K562 (cell line): ENCODE measurements at regions not wholly inside any gene's neighbourhood (a gene's known extent, or its start where the extent isn't known, plus 50 kb on each side); places are given as distances from the start of the nearest gene placed in this dataset.

Experiments used
- ATAC-seq: fragments of 200-7000 bp; cut with Tn5 transposase; 3 replicates; pipeline ENCODE4 v1.9.1; 2020; ENCODE audit warnings: moderate library complexity
- BruUV-seq: library from RNA; stranded (reverse); fragments of 400-500 nt; replicated peaks from 2 replicates; lab custom pipeline; 2021; lab: Mats Ljungman, UMichigan
- CTCF ChIA-PET: fragments of 300-600 bp; formaldehyde crosslinking; extraction: SDS; loops from one replicate; lab custom pipeline; 2021; ENCODE audit warnings: low intra/inter-chr PET ratio; lab: Yijun Ruan, JAX
- POLR2A ChIA-PET: fragments of 300-600, 350-650 bp; sonication (Branson Sonifier 250); formaldehyde crosslinking; extraction: SDS; loops from one replicate; lab custom pipeline; 2021; ENCODE audit warnings: antibody characterized with exemption, inconsistent platforms; lab: Yijun Ruan, JAX
- DNase-seq, 4 experiments: peaks; one replicate each; pipeline versions ENCODE4 v3.0.0 to v3.0.0-alpha.2; 2011 to 2018; ENCODE audit warnings: low spot score in 3 of 4, mixed read lengths in 3 of 4; ENCODE audit errors: extremely low read depth in 1 of 4
- FAIRE-seq: peaks from 2 replicates; lab custom pipeline; 2011; peaks lifted over from hg19 to GRCh38; lab: Jason Lieb, UNC
- H2AFZ ChIP-seq: 2 replicates; pipeline ENCODE4 v1.6.0; 2011; ENCODE audit warnings: low read depth, low read length, control low read depth, inconsistent platforms
- H3K27ac ChIP-seq: fragments of 200-600 bp; 3 replicates; pipeline ENCODE4 v1.8.0; 2011; ENCODE audit warnings: low read depth, mild to moderate bottlenecking, control low read depth, inconsistent platforms, low read length, moderate library complexity, mixed read lengths; ENCODE audit errors: extremely low read depth
- H3K27me3 ChIP-seq, 2 experiments: fragments of 300-600 bp in 1 of 2; 2 replicates in 1 of 2; 3 replicates in 1 of 2; pipeline versions ENCODE4 v1.6.0 to v1.8.0; 2011; ENCODE audit warnings: inconsistent platforms in 2 of 2, low read length in 2 of 2, mild to moderate bottlenecking in 1 of 2, mixed read lengths in 1 of 2, moderate library complexity in 1 of 2; ENCODE audit not compliant: control insufficient read depth in 2 of 2, insufficient read depth in 2 of 2
- H3K36me3 ChIP-seq: fragments of 300-600 bp; 3 replicates; pipeline ENCODE4 v1.8.0; 2011; ENCODE audit warnings: mild to moderate bottlenecking, low read length, inconsistent platforms; ENCODE audit not compliant: control insufficient read depth, insufficient read depth
- H3K4me1 ChIP-seq, 2 experiments: fragments of 200-600 bp in 1 of 2; replicated peaks in 1 of 2; 2 replicates in 1 of 2; 3 replicates in 1 of 2; pipeline versions ENCODE4 v1.5.1 to v1.8.0; 2011; ENCODE audit warnings: inconsistent platforms in 2 of 2, low read length in 2 of 2, mild to moderate bottlenecking in 1 of 2, mixed read lengths in 1 of 2, moderate library complexity in 1 of 2; ENCODE audit not compliant: control insufficient read depth in 2 of 2, insufficient read depth in 2 of 2
- H3K4me2 ChIP-seq: 2 replicates; pipeline ENCODE4 v1.6.1; 2011; ENCODE audit warnings: low read length, control low read depth, inconsistent platforms, mixed read lengths; ENCODE audit not compliant: insufficient read depth
- H3K4me3 ChIP-seq: fragments of 200-600 bp; sonication (generic), shearing (Covaris generic); 2 replicates; pipeline ENCODE4 v1.5.1; 2016; ENCODE audit warnings: control low read depth, inconsistent platforms
- H3K79me2 ChIP-seq: fragments of 200-600 bp; 3 replicates; pipeline ENCODE4 v1.8.0; 2011; ENCODE audit warnings: low read length, inconsistent platforms; ENCODE audit not compliant: control insufficient read depth, insufficient read depth
- H3K9ac ChIP-seq, 2 experiments: 2 replicates each; pipeline versions ENCODE4 v1.6.0 to v1.6.1; 2011; ENCODE audit warnings: low read depth in 2 of 2, low read length in 2 of 2, control low read depth in 1 of 2, inconsistent platforms in 1 of 2, mild to moderate bottlenecking in 1 of 2, mixed read lengths in 1 of 2; ENCODE audit not compliant: insufficient read depth in 1 of 2
- H3K9me1 ChIP-seq: one replicate; pipeline ENCODE4 v1.6.0; 2011; ENCODE audit warnings: inconsistent platforms, mild to moderate bottlenecking, low read length, moderate library complexity; ENCODE audit not compliant: control insufficient read depth, insufficient read depth
- H3K9me3 ChIP-seq: replicated peaks from 2 replicates; pipeline ENCODE4 v1.5.1; 2011; ENCODE audit warnings: low read depth, low read length, inconsistent platforms; ENCODE audit not compliant: control insufficient read depth, insufficient read depth
- H4K20me1 ChIP-seq: replicated peaks from 2 replicates; pipeline ENCODE4 v1.6.1; 2011; ENCODE audit warnings: low read length, inconsistent platforms, mixed read lengths; ENCODE audit not compliant: control insufficient read depth, insufficient read depth
- ARID2 ChIP-seq: fragments of 450-650 bp; IDR thresholded peaks from 2 replicates; pipeline ENCODE4 v1.6.1; 2017; ENCODE audit warnings: antibody characterized with exemption, mild to moderate bottlenecking
- CHCHD3 ChIP-seq: fragments of 250-450 bp; sonication (Bioruptor Pico); IDR thresholded peaks from 2 replicates; pipeline ENCODE4 v2.1.2; 2022; ENCODE audit warnings: mild to moderate bottlenecking
- HMG20A ChIP-seq: fragments of 450-650 bp; formaldehyde crosslinking; conservative IDR thresholded peaks from 2 replicates; pipeline ENCODE4 v1.4.0; 2020; ENCODE audit warnings: mild to moderate bottlenecking, mixed read lengths
- ILF3 ChIP-seq: fragments of 450-650 bp; IDR thresholded peaks from 2 replicates; pipeline ENCODE4 v1.6.1; 2018; ENCODE audit warnings: antibody characterized with exemption, mild to moderate bottlenecking, moderate library complexity, borderline replicate concordance
- MITF ChIP-seq: IDR thresholded peaks from 2 replicates; pipeline ENCODE4 v1.6.1; 2014; ENCODE audit warnings: antibody characterized with exemption
- NR4A1 ChIP-seq, 2 experiments: fragments of 250-450 bp in 1 of 2; fragments of 450-650 bp in 1 of 2; sonication (Bioruptor Pico) in 1 of 2; IDR thresholded peaks; 2 replicates each; pipeline versions ENCODE4 v1.4.0 to v1.6.1; 2016 to 2020; ENCODE audit warnings: mild to moderate bottlenecking in 2 of 2, missing compliant biosample characterization in 1 of 2, missing genetic modification characterization in 1 of 2, moderate library complexity in 1 of 2
- PBX2 ChIP-seq, 2 experiments: IDR thresholded peaks in 1 of 2; conservative IDR thresholded peaks in 1 of 2; 2 replicates each; pipeline ENCODE4 v1.6.1; 2016; ENCODE audit warnings: low read depth in 2 of 2, mild to moderate bottlenecking in 1 of 2, missing compliant biosample characterization in 1 of 2, missing genetic modification characterization in 1 of 2, moderate library complexity in 1 of 2
- RBBP5 ChIP-seq: fragments of 200-600 bp; sonication (generic); IDR thresholded peaks from 2 replicates; pipeline ENCODE4 v1.6.1; 2012; ENCODE audit warnings: borderline replicate concordance, mild to moderate bottlenecking, low read length, control low read depth, inconsistent platforms; ENCODE audit not compliant: insufficient read depth, poor library complexity, severe bottlenecking
- ZBTB2 ChIP-seq: fragments of 450-650 bp; IDR thresholded peaks from 2 replicates; pipeline ENCODE4 v1.6.1; 2016; ENCODE audit warnings: antibody characterized with exemption
- ZNF280B ChIP-seq: fragments of 250-450 bp; sonication (Bioruptor Pico); IDR thresholded peaks from 2 replicates; pipeline ENCODE4 v1.5.1; 2021; ENCODE audit warnings: mild to moderate bottlenecking
- ZNF766 ChIP-seq: fragments of 200-800 bp; sonication (Bioruptor generic); conservative IDR thresholded peaks from 2 replicates; pipeline ENCODE4 v1.6.1; 2016; ENCODE audit warnings: missing genetic modification characterization, missing compliant biosample characterization
- whole genome bisulfite sequencing: fragments of 100-300 bp; shearing (Covaris generic); methylation state at CpG from one replicate; pipeline ENCODE4 v1.1.6; 2016; ENCODE audit warnings: low coverage, mixed read lengths; ENCODE audit not compliant: insufficient coverage; ENCODE audit errors: missing lambda C conversion rate; 5-methylcytosine and 5-hydroxymethylcytosine counted together
- in situ Hi-C: fragments of 300-500 bp; cut with MboI; formaldehyde crosslinking; loops from 4 replicates; pipeline ENCODE4 v1.15.0; 2018; ENCODE audit warnings: inconsistent platforms, mixed read lengths
- intact Hi-C: fragments of 100-400 bp; cut with micrococcal nuclease; formaldehyde crosslinking; loops from 2 replicates; pipeline ENCODE4 v1.14.2; 2022

- TF ChIP-seq PBX2 (CRISPR knock-in tag; IDR thresholded peaks at IDR 0.05; ENCODE audit: low read depth) (no peak), PBX2 (tag; conservative IDR thresholded peaks at IDR 0.05; ENCODE audit: low read depth) (no peak), HMG20A (CRISPR knock-in tag) (no peak), MITF (no peak)
Measured at GRCh38 chr7:121501566-121501965, 105.5 kb upstream of the FAM3C start (continued).

GRCh38 chr7:121500360-121501058 is 104.4 kb upstream of the FAM3C start:
- no peaks in the 10 kb centered on the region for H3K79me2 ChIP-seq
- intact Hi-C loops, result no loop called here
- TF ChIP-seq ZNF766 (CRISPR knock-in tag) (no peak), ZNF280B (no peak), ARID2 (no peak), ZBTB2 (no peak), CHCHD3 (no peak), NR4A1 (CRISPR knock-in tag; IDR thresholded peaks at IDR 0.05) (no peak), NR4A1 (tag; IDR thresholded peaks at IDR 0.05) (no peak), ILF3 (no peak), RBBP5 (no peak)

More at GRCh38 chr7:121500360-121501058, 104.4 kb upstream of the FAM3C start:
- Histone ChIP-seq H3K4me2 (no peak overlapping the region), H3K4me1 (no peaks in the 10 kb centered on the region), H4K20me1 (no peaks in the 10 kb centered on the region), H3K36me3 (no peaks in the 10 kb centered on the region), H2AFZ (no peak overlapping the region), H3K4me3 (no peak overlapping the region), H3K27ac (no peak overlapping the region), H3K9ac (no peak overlapping the region), H3K9me3 (no peaks in the 10 kb centered on the region), H3K27me3 (no peaks in the 10 kb centered on the region), H3K9me1 (no peaks in the 10 kb centered on the region)
- POLR2A ChIA-PET, result no interaction called here
- 2% methylated on average over 2 of the region's 2 CpGs for WGBS
- CTCF ChIA-PET, result no interaction called here
- no TSS peak for BruUV-seq
- in situ Hi-C loops, result no loop called here
- DNase-seq (no peak), FAIRE-seq (no peak), ATAC-seq (no peak)
